Activated naive CD4-positive, alpha-beta T cell treated with anti-CD3 and anti-CD28 coated beads, Interleukin-2, amount 50 U/mL, for 24 hours (primary cell): ENCODE measurements at regions not wholly inside any gene's neighbourhood (a gene's known extent, or its start where the extent isn't known, plus 50 kb on each side); places are given as distances from the start of the nearest gene placed in this dataset.
"Not testable (repeated sequence)": the region's sequence is repeated elsewhere in the genome, so short reads cannot be mapped to it uniquely, and the experiment has no call there.

Source experiments
- H3K27ac Mint-ChIP-seq: one replicate; pipeline ENCODE4 v1.8.0; 2021; ENCODE audit warnings: mild to moderate bottlenecking, mixed read lengths
- H3K27me3 Mint-ChIP-seq: one replicate; pipeline ENCODE4 v1.8.0; 2021; ENCODE audit warnings: mixed read lengths
- H3K36me3 Mint-ChIP-seq: one replicate; pipeline ENCODE4 v1.8.0; 2021; ENCODE audit warnings: mixed read lengths
- H3K4me1 Mint-ChIP-seq: one replicate; pipeline ENCODE4 v1.8.0; 2021; ENCODE audit warnings: mixed read lengths
- H3K4me3 Mint-ChIP-seq: one replicate; pipeline ENCODE4 v1.8.0; 2021; ENCODE audit warnings: mild to moderate bottlenecking, mixed read lengths
- H3K9me3 Mint-ChIP-seq: one replicate; pipeline ENCODE4 v1.8.0; 2021; ENCODE audit warnings: mixed read lengths

DNA sequence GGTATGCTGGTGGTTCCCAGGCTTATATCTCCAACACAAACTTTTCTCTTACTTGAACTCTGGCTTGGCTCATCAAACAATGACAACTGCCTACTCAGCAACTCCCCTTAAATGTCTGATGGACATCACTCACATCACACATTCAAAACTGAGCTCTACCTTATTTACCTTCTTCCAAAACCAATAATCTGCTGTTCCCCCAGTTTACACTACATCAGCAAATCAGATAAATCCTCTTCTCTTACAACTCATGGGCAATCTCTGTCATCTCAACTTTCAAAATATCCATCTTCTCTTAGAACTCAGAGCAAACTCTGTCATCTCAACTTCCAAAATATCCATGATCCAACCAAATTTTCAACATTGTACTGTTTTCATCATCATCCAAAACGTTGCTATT, 2347.9 kb upstream of the ACO1 start:
- H3K4me3 Mint-ChIP-seq: no peak overlapping the region
- no peaks in the 10 kb centered on the region for H3K36me3 Mint-ChIP-seq
- H3K9me3 Mint-ChIP-seq: no peaks in the 10 kb centered on the region
- H3K4me1 Mint-ChIP-seq: no peaks in the 10 kb centered on the region
- H3K27me3 Mint-ChIP-seq: no peaks in the 10 kb centered on the region
- H3K27ac Mint-ChIP-seq: no peak overlapping the region

DNA sequence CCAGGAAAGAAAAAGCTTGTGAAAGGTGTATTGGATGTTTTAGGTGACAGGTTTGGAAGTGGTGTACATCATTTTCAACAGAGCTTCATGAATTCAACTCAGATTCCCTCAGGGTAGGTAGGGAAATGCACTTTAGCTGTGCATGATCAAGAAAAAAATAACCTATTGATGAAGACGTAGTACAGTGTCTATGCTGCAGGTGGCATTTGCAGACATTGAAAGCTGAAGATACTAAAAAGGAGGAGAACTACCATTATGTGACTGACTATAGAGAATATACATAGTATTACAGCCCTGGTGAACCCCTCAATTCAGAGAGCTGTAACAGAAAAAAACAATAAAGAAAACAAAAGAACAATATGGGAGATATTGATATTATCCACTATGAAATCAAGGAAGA, 2344.7 kb upstream of the ACO1 start:
- H3K4me3 Mint-ChIP-seq: no peak overlapping the region

DNA sequence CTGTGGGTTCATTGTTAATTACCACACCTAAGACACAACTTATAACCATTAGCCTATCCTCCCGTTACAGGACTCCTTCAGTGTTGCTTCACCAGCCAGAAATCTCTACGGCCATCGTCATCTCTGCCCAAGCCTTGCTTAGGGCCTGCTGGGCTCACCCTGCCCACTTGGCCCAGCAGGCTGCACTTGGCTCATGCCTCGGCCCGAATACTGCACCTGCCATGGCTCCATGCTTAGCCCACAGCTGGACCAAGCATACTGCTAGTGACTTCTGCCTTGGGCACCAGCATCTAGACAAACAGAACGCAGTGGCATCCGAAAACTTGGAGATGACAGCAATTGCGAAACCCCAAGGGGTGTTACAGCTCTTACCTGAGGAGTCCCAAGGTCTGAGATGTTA, 2336.0 kb upstream of the ACO1 start:
- no peaks in the 10 kb centered on the region for H3K9me3 Mint-ChIP-seq
- H3K27me3 Mint-ChIP-seq: no peaks in the 10 kb centered on the region
- H3K4me1 Mint-ChIP-seq: no peaks in the 10 kb centered on the region
- no peak overlapping the region for H3K27ac Mint-ChIP-seq
- H3K4me3 Mint-ChIP-seq: no peak overlapping the region
- no peaks in the 10 kb centered on the region for H3K36me3 Mint-ChIP-seq

More for the DNA sequence above, 2344.7 kb upstream of the ACO1 start:
- Mint-ChIP-seq H3K9me3 (no peaks in the 10 kb centered on the region), H3K27ac (no peak overlapping the region), H3K4me1 (no peaks in the 10 kb centered on the region), H3K27me3 (no peaks in the 10 kb centered on the region), H3K36me3 (no peaks in the 10 kb centered on the region)

DNA sequence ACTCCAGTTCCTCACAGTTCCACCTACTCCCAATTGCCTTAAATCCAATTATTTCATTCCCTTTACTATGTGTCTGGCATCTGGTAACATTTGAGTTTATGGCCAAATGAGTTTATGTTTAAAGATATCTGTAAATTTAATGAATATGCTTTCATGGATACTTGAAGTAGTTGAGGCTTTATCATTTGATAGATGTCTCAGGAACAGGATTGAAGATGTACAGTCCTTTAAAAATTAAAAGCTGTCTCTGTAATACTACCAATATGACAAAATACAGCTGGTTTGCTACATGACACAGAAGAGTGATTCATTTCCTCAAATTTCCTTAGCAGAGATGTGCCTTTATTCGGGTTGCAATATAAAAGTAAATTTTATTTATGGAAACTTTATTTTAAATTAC, 2326.0 kb upstream of the ACO1 start:
- H3K9me3 Mint-ChIP-seq: no peaks in the 10 kb centered on the region
- H3K4me1 Mint-ChIP-seq: no peaks in the 10 kb centered on the region
- H3K4me3 Mint-ChIP-seq: no peak overlapping the region
- H3K27ac Mint-ChIP-seq: no peak overlapping the region
- H3K27me3 Mint-ChIP-seq: no peaks in the 10 kb centered on the region
- H3K36me3 Mint-ChIP-seq: no peaks in the 10 kb centered on the region

DNA sequence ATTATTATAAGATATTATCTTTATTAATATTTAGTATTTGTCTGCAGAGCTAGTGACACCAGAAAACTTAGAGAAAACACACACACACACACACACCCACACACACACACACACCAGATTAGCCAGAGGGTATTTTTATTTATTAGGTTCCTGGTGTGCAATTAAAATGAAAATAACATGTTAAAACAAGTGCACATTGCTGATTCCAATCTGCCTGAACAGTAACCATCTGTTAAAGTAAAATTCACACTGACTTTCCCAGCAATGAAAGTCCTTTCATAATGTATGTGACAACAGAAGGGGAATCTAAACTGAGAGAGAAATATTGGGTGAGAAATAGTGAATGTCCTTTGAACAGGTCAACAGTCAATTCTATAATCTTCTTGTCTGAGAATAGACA, 2323.5 kb upstream of the ACO1 start:
- Mint-ChIP-seq H3K4me3 (no peak overlapping the region), H3K27ac (no peak overlapping the region), H3K4me1 (no peaks in the 10 kb centered on the region), H3K9me3 (no peaks in the 10 kb centered on the region), H3K36me3 (no peaks in the 10 kb centered on the region), H3K27me3 (no peaks in the 10 kb centered on the region)

DNA sequence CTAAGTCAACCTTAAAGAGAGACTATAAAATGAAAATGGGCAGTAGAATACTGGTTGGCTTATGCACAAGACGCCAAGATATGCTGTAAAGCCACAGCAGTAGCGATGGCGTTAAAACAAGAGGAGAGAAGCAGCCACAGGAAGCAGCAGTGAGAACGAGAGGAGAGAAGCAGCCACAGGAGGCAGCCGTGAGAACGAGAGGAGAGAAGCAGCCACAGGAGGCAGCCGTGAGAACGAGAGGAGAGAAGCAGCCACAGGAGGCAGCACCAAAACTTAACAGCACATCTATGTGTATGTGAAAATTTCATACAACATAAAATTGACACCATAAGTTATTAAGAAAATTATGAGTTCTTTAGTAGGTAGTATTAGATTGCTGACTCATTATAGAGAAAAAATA, 2318.6 kb upstream of the ACO1 start:
- Mint-ChIP-seq H3K27ac (no peak overlapping the region), H3K36me3 (no peaks in the 10 kb centered on the region), H3K27me3 (no peaks in the 10 kb centered on the region), H3K4me1 (no peaks in the 10 kb centered on the region), H3K9me3 (no peaks in the 10 kb centered on the region), H3K4me3 (no peak overlapping the region)

DNA sequence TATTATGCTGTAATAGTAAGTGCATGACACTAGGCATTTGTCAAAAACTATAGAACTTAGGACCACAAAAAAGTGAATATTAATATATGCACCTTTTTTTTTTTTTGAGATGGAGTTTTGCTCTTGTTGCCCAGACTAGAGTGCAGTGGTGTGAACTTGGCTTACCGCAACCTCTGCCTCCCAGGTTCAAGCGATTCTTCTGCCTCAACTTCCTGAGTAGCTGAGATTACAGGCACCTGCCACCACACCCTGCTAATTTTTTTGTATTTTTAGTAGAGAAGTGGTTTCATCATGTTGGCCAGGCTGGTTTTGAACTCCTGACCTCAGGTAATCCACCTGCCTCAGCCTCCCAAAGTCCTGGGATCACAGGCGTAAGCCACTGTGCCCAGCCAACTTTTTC, 2315.2 kb upstream of the ACO1 start:
- not testable (repeated sequence) for H3K36me3 Mint-ChIP-seq, H3K4me1 Mint-ChIP-seq, H3K27me3 Mint-ChIP-seq, H3K9me3 Mint-ChIP-seq, H3K4me3 Mint-ChIP-seq, H3K27ac Mint-ChIP-seq

DNA sequence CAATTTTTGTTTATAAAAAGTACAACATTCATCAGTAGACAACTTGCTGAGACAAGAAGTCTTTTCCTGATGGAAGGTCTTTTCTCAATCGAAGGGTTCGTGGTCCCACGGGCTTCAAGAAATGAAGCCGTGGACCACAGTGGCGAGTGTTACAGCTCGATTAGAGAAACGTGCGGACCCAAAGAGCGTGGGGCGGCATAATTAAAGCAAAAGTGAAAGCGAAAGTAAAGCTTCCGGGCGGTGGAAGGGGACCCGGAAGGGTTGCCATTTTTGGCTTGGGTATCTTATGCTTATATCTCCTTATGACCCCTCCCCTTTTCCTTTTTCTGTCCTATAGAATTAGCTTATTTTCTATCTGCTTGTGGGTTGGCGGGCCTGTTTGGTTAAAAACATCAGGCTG, 2309.4 kb upstream of the ACO1 start:
- Mint-ChIP-seq H3K36me3 (no peaks in the 10 kb centered on the region), H3K4me3 (no peak overlapping the region), H3K4me1 (peaks cover 12% of the 10 kb centered on the region), H3K27me3 (no peaks in the 10 kb centered on the region), H3K9me3 (peaks cover 4% of the 10 kb centered on the region), H3K27ac (peak overlapping the region; percentile 26)

DNA sequence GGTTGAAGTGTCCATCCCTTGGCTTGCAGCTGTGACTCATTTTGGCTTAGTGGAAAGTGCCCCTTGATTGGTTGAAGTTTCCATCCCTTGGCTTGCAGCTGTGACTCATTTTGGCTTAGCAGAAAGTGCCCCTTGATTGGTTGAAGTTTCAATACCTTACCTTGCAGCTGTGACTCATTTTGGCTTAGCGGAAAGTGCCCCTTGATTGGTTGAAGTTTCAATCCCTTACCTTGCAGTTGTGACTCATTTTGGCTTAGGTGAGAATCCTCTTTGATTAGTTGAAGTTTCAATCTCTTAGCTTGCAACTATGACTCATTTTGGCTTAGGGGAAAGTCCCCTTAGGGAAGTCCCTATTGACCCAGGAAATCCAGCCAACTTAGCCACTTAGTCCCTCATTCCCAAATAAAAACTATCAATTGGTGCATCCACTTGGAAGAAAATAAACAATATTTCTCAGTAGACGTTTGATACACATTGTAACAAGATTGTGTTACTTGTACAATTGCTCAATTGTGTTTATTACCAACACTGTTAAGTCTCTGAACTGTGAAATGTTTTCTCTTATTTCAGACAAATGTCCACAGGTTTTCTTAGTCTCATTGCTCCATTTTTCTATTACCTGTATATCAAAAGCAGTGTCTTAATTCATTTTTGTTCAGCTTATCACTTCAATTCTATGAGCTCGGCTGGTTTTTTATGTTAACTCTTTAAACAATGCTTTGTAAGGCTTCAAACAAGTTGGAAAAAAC, 2308.8 kb upstream of the ACO1 start:
- Mint-ChIP-seq H3K27ac (peak overlapping the region; percentile 26), H3K9me3 (peaks cover 4% of the 10 kb centered on the region), H3K4me1 (peaks cover 12% of the 10 kb centered on the region), H3K27me3 (no peaks in the 10 kb centered on the region), H3K36me3 (no peaks in the 10 kb centered on the region), H3K4me3 (no peak overlapping the region)

DNA sequence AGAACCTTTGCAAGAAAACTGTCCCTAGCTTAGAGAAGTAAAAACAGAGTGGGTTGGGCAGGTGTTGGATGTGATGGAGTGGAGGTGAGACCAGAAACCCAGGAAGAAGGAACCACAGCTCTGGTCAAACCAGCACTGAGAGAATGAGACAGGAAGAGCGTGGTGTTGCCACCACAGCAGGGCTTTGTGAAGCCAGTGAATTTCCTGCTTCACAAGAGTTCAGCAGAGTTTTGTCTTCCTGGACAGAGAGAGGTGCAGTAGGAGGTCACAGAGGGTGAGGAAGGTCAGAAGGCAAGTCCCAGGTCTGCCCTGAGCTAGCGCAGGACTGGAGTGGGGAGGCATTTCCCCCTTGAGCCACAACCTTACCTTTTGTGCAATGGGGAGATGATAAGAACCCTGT, 2306.2 kb upstream of the ACO1 start:
- H3K27ac Mint-ChIP-seq: no peak overlapping the region
- peaks cover 12% of the 10 kb centered on the region for H3K4me1 Mint-ChIP-seq
- H3K27me3 Mint-ChIP-seq: no peaks in the 10 kb centered on the region
- H3K4me3 Mint-ChIP-seq: no peak overlapping the region
- no peaks in the 10 kb centered on the region for H3K36me3 Mint-ChIP-seq
- peaks cover 4% of the 10 kb centered on the region for H3K9me3 Mint-ChIP-seq

DNA sequence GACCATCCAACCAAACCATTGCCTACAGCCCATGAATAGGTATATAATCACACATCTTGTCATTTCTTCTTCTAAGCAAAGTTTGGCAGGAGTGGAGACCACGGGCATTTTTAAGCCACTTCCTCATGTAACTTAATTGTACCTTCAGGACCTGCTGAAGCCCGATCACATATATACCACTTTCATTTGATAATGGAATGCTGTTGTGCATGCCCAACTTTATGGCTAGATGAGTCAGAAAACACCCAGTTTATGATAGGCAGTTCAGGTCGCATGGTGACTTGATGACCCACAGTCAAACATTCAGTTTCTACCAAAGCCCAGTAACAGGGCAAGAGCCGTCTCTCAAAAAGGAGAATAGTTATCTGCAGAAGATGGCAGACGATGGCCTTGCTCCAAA, 2295.0 kb upstream of the ACO1 start:
- H3K36me3 Mint-ChIP-seq: no peaks in the 10 kb centered on the region
- no peaks in the 10 kb centered on the region for H3K27me3 Mint-ChIP-seq
- no peak overlapping the region for H3K27ac Mint-ChIP-seq
- H3K9me3 Mint-ChIP-seq: no peaks in the 10 kb centered on the region
- no peak overlapping the region for H3K4me3 Mint-ChIP-seq
- no peaks in the 10 kb centered on the region for H3K4me1 Mint-ChIP-seq

DNA sequence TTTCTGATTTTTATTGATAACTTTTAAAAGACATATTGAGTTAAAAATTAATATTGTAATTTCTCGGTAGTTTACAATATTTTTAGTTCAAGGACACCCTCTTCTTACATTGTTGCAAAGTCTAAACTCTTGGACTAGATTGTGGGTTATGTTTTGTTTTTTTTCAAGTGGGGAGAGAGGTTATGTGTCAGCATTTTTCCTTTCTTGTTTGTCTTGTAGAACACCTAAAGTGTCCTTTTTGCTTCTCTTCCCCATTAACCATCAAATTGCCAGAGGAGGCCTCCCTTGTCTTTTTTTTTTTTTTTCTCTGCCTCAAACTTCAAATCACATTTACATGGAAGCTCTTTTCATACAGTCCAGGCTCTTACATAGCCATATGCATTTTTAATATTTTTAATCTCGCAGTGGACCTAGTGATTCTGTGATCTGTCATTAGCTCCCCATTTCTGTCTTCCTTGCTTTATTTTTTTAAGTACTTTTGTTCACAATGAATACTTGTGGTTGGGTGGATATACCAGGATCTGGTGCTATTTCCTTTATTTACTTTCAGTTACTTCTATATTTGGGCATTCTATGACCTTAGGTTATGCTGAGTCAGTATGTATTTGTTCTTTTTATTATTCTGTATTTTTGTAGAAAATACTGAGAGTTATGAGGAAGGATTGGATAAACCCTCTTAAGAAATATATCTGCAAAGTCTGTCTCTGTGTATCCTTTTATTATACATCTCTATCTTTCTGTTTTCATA, 2280.6 kb upstream of the ACO1 start:
- no peak overlapping the region for H3K27ac Mint-ChIP-seq
- H3K36me3 Mint-ChIP-seq: no peaks in the 10 kb centered on the region
- H3K4me1 Mint-ChIP-seq: no peaks in the 10 kb centered on the region
- H3K9me3 Mint-ChIP-seq: peaks cover 6% of the 10 kb centered on the region
- H3K4me3 Mint-ChIP-seq: no peak overlapping the region
- H3K27me3 Mint-ChIP-seq: no peaks in the 10 kb centered on the region

DNA sequence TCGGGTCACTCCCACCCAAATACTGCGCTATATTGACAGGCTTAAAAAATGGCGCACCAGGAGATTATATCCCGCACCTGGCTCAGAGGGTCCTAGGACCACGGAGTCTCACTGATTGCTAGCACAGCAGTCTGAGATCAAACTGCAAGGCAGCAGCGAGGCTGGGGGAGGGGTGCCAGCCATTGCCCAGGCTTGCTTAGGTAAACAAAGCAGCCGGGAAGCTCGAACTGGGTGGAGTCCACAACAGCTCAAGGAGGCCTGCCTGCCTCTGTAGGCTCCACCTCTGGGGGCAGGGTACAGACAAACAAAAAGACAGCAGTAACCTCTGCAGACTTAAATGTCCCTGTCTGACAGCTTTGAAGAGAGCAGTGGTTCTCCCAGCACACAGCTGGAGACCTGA, 2277.3 kb upstream of the ACO1 start:
- H3K4me1 Mint-ChIP-seq, H3K4me3 Mint-ChIP-seq, H3K36me3 Mint-ChIP-seq, H3K9me3 Mint-ChIP-seq, H3K27me3 Mint-ChIP-seq, H3K27ac Mint-ChIP-seq: not testable (repeated sequence)

DNA sequence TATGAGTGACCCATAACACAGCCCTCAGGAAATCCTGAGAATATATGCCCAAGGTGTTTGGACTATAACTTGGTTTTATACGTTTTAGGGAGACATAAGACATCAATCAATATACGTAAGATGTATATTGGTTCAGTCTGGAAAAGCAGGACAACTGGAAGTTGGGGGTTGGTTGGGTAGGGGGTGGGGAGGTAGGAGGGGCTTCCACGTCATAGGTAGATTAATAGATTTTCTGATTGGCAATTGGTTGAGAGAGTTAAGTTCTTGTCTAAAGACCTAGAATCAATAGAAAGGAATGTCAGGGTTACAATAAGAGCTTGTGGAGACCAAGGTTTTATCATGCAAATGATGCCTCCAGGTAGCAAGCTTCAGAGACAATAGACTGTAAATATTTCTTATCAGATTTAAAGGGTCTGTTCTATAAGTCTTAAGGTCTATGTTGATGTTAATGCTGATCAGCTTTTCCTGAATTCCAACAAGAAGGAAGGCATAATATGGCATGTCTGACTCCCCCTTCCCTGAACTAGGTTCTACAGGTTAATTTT, 2267.7 kb upstream of the ACO1 start:
- H3K4me1 Mint-ChIP-seq: no peaks in the 10 kb centered on the region
- no peaks in the 10 kb centered on the region for H3K36me3 Mint-ChIP-seq
- no peaks in the 10 kb centered on the region for H3K27me3 Mint-ChIP-seq
- peaks cover 11% of the 10 kb centered on the region for H3K9me3 Mint-ChIP-seq
- H3K4me3 Mint-ChIP-seq: no peak overlapping the region
- H3K27ac Mint-ChIP-seq: no peak overlapping the region

DNA sequence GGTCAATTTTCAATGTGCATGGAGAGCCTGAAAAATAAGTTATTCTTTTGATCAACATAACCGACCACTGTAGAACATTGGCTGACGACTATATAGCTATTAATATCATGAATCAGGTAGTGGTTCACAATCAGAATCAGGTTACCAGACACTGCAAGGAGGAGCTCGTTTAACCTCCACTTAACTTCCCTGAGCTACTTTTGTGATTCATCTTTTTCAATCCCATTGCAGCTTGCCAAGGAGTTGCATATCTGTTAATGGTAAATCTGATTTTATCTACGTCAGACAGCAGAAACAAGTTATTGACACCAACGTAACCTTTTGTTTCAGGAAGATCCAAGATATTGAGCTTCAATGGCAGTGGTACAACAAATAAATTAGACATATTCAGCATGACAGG, 2263.8 kb upstream of the ACO1 start:
- Mint-ChIP-seq H3K4me3 (no peak overlapping the region), H3K27ac (no peak overlapping the region)

DNA sequence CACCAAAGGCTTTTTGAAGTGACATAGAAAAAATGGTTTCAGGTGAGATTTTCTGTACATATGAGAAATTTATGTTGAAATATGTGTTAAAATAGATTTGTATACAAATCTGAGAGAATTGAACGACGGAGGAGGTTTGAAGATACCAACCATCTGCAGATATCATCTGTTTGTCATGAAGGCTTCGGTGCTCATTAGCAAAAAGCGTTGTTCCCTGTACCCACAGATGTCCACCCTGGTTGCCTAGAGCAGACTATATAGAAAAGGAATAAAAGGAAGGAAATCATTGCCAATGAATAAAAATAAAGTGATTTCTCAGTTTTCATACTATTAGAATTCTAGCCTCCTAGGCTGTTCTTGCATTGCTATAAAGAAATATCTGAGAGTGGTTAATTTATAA, 2262.8 kb upstream of the ACO1 start:
- Mint-ChIP-seq H3K36me3 (no peaks in the 10 kb centered on the region), H3K4me1 (no peaks in the 10 kb centered on the region), H3K27me3 (no peaks in the 10 kb centered on the region), H3K27ac (no peak overlapping the region), H3K4me3 (no peak overlapping the region), H3K9me3 (no peaks in the 10 kb centered on the region)

More for the DNA sequence above, 2263.8 kb upstream of the ACO1 start:
- Mint-ChIP-seq H3K36me3 (no peaks in the 10 kb centered on the region), H3K4me1 (no peaks in the 10 kb centered on the region), H3K9me3 (peaks cover under 1% of the 10 kb centered on the region), H3K27me3 (no peaks in the 10 kb centered on the region)
